ENCODE measurements at regions not wholly inside any gene's neighbourhood (a gene's known extent, or its start where the extent isn't known, plus 50 kb on each side); places are given as distances from the start of the nearest gene placed in this dataset.
"Not testable (repeated sequence)": the region's sequence is repeated elsewhere in the genome, so short reads cannot be mapped to it uniquely, and the experiment has no call there.

DNA sequence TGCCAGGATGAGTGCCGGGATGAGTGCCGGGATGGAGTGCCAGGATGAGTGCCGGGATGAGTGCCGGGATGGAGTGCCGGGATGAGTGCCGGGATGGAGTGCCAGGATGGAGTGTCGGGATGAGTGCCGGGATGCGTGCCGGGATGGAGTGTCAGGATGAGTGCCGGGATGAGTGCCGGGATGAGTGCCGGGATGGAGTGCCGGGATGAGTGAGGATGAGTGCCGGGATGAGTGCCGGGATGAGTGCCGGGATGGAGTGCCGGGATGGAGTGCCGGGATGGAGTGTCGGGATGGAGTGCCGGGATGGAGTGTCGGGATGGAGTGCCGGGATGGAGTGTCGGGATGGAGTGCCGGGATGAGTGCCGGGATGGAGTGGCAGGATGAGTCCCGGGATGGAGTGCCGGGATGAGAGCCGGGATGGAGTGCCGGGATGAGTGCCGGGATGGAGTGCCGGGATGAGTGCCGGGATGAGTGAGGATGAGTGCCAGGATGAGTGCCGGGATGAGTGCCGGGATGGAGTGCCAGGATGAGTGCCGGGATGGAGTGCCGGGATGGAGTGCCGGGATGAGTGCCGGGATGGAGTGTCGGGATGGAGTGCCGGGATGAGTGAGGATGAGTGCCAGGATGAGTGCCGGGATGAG is 52.1 kb upstream of the HELT start:
- DNase-seq = peak in 5 of 35 experiments; percentile 12 to 36 (median 24)
- no CpG with 5 or more reads among the region's 42 CpGs for WGBS (ENCODE audit: insufficient coverage)
- CTCF ChIA-PET; ATAC-seq (replicated peaks in 1 of 4); H3K4me1 ChIP-seq (ENCODE audit: control insufficient read depth in 1 of 2, extremely low read depth in 1 of 2, insufficient read depth in 2 of 2, low read length in 2 of 2); H3K9me3 ChIP-seq; H3K36me3 Mint-ChIP-seq; H3K27me3 ChIP-seq (replicated peaks in 1 of 2; ENCODE audit: control insufficient read depth in 2 of 2, extremely low read depth in 1 of 2, insufficient read depth in 2 of 2, low read length in 1 of 2); H3K36me3 ChIP-seq (ENCODE audit: control insufficient read depth in 2 of 2, extremely low read depth in 1 of 2, insufficient read depth in 1 of 2, low read length in 1 of 2); H3K27me3 Mint-ChIP-seq; H3K4me3 ChIP-seq (ENCODE audit: control insufficient read depth in 1 of 2, extremely low read depth in 1 of 2, low read length in 1 of 2); POLR2A ChIA-PET; H3K4me3 Mint-ChIP-seq; H3K27ac ChIP-seq (ENCODE audit: low read length); H3K9me3 Mint-ChIP-seq; H3K27ac Mint-ChIP-seq: not testable (repeated sequence)
- H3K4me1 Mint-ChIP-seq = peaks cover 2 to 11% (median 4%) of the 10 kb centered on the region in 3 donors

DNA sequence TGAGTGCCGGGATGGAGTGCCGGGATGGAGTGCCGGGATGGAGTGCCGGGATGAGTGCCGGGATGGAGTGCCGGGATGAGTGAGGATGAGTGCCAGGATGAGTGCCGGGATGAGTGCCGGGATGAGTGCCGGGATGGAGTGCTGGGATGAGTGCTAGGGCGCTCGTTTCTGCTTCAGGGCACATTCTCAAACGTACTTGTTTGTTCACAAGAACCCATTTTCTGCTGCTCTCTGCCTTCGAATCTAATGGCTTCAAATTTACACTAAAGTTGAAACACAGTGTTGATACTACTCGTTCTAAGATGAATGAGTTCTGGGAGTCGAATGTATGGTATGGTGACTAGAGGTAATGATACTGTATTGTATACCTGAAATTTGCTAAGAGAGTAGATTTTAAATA is 50.6 kb upstream of the HELT start:
- Mint-ChIP-seq H3K27ac (peak overlapping the region in 1 of 2 donors; percentile 29), H3K4me3 (peak overlapping the region in 2 of 3 donors; percentile 42 to 64), H3K9me3 (peaks cover 2 to 11% (median 3%) of the 10 kb centered on the region in 3 donors), H3K4me1 (peaks cover 2 to 11% (median 4%) of the 10 kb centered on the region in 3 donors), H3K27me3 (peaks cover 8 to 11% of the 10 kb centered on the region in 2 donors)
- H3K4me1 ChIP-seq (ENCODE audit: control insufficient read depth in 1 of 2, extremely low read depth in 1 of 2, insufficient read depth in 2 of 2, low read length in 2 of 2); H3K27me3 ChIP-seq (replicated peaks in 1 of 2; ENCODE audit: control insufficient read depth in 2 of 2, extremely low read depth in 1 of 2, insufficient read depth in 2 of 2, low read length in 1 of 2); H3K36me3 Mint-ChIP-seq; H3K9me3 ChIP-seq; H3K27ac ChIP-seq (ENCODE audit: low read length); H3K4me3 ChIP-seq (ENCODE audit: control insufficient read depth in 1 of 2, extremely low read depth in 1 of 2, low read length in 1 of 2); POLR2A ChIA-PET; H3K36me3 ChIP-seq (ENCODE audit: control insufficient read depth in 2 of 2, extremely low read depth in 1 of 2, insufficient read depth in 1 of 2, low read length in 1 of 2); CTCF ChIA-PET: not testable (repeated sequence)
- DNase-seq (peak in 5 of 35 experiments; percentile 12 to 37 (median 16)), ATAC-seq (replicated peaks in 1 of 4) (peak in 1 of 4 experiments; percentile 31)
- 93% methylated on average over 3 of the region's 15 CpGs for WGBS (ENCODE audit: insufficient coverage)

DNA sequence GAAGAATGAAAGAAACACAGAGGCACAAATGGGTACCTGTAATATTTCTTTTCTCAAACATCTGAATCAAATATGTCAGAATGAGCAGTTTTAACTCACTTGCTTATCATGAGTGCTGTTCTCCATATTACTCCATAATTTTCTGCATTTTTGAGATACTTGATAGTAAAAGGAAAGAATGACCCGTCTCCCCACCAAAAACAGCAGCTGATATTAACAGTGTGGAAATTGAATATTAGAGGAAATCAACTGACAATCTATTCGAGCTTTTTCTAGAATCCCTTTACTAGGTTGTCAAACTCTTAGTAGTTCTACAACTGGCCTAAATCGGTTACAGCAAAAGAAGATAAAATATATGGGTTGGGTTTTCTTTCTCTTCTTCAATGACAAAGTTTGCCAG is 49.9 kb upstream of the HELT start:
- Histone ChIP-seq H3K27me3 (replicated peaks in 1 of 2; ENCODE audit: control insufficient read depth in 2 of 2, extremely low read depth in 1 of 2, insufficient read depth in 2 of 2, low read length in 1 of 2) (peaks cover 0 to 7% of the 10 kb centered on the region in 2 experiments), H3K27ac (ENCODE audit: low read length) (no peak overlapping the region), H3K9me3 (no peaks in the 10 kb centered on the region), H3K4me1 (ENCODE audit: control insufficient read depth in 1 of 2, extremely low read depth in 1 of 2, insufficient read depth in 2 of 2, low read length in 2 of 2) (no peaks in the 10 kb centered on the region), H3K4me3 (ENCODE audit: control insufficient read depth in 1 of 2, extremely low read depth in 1 of 2, low read length in 1 of 2) (no peak overlapping the region), H3K36me3 (ENCODE audit: control insufficient read depth in 2 of 2, extremely low read depth in 1 of 2, insufficient read depth in 1 of 2, low read length in 1 of 2) (no peaks in the 10 kb centered on the region)
- ATAC-seq (replicated peaks in 1 of 4) (no peak), DNase-seq (no peak)
- no CpG with 5 or more reads among the region's 3 CpGs for WGBS (ENCODE audit: insufficient coverage)
- Mint-ChIP-seq H3K4me3 (peak overlapping the region in 1 of 3 donors; percentile 64), H3K36me3 (peaks cover 3% of the 10 kb centered on the region), H3K9me3 (peaks cover 2 to 11% (median 3%) of the 10 kb centered on the region in 3 donors), H3K4me1 (peaks cover 2 to 11% (median 4%) of the 10 kb centered on the region in 3 donors), H3K27me3 (peaks cover 13 to 18% of the 10 kb centered on the region in 2 donors), H3K27ac (no peak overlapping the region)
- ChIA-PET POLR2A (no interaction called here), CTCF (no interaction called here)
